ENCODE measurements at regions not wholly inside any gene's neighbourhood (a gene's known extent, or its start where the extent isn't known, plus 50 kb on each side); places are given as distances from the start of the nearest gene placed in this dataset.

- no peak for DNase-seq
- H3K9me3 ChIP-seq (ENCODE audit: control insufficient read depth, low read length, poor library complexity, severe bottlenecking), result no peaks in the 10 kb centered on the region
- H3K27ac Mint-ChIP-seq, result no peak overlapping the region
- H3K27me3 Mint-ChIP-seq, result no peaks in the 10 kb centered on the region
- no peaks in the 10 kb centered on the region for H3K36me3 Mint-ChIP-seq (ENCODE audit: low read depth)
- no peaks in the 10 kb centered on the region for H3K4me1 Mint-ChIP-seq
- ATAC-seq, result no peak
- no peak overlapping the region for H3K4me3 Mint-ChIP-seq
Observed at GRCh38 chr6:14966906-14967711, 278.8 kb upstream of the JARID2 start.

DNA sequence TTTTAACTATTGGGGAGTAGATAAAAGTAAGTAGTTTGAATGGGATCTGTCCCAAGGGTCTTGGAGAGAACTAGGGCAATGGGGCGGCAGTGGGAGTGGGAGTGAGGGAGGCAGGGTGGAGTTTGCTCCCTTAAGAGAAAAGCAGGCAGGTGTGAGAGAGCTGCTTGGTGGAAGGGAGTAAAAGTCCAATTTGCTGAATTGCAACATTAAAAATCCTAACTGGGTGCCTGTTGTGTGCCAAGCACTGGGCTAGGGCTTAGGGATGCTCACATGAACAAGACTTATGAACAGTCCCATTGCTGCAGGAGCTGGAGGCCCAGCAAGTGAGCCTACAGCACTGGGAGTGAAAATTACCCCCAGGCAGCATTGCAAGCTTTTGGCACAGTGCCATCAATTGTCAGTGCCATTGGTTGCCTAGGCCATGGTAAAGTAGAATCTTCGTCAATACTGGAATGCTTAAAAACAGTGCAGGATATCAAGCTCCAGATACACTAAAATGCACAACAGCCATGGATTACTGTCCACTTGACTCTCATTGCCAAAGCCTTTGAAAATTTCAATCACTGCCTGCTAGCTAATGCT lies 277.7 kb upstream of the JARID2 start:
- H3K9me3 ChIP-seq (ENCODE audit: control insufficient read depth, low read length, poor library complexity, severe bottlenecking), result no peaks in the 10 kb centered on the region
- ATAC-seq, result no peak
- H3K36me3 Mint-ChIP-seq (ENCODE audit: low read depth), result no peaks in the 10 kb centered on the region
- no peaks in the 10 kb centered on the region for H3K4me1 Mint-ChIP-seq
- no peak for DNase-seq
- H3K27me3 Mint-ChIP-seq, result no peaks in the 10 kb centered on the region
- H3K4me3 Mint-ChIP-seq, result no peak overlapping the region
- no peak overlapping the region for H3K27ac Mint-ChIP-seq

DNA sequence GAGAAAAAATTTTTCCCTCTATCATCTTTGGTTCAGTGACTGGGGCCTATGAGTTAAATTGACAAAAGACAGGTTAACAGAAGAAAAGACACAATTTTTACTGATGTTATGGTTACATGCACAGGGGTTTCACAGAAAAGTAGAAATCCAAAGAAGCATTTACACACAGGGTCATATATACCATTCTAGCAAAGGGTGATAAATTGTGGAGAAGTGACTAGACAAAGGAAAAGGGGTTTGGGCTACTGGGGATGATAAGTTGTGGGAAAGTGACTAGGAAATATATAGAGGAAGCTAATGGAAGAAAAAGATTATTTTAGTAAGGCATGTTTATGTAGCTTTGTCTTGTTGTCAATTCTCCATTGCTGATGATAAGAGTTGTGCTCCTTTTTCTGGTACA lies 276.7 kb upstream of the JARID2 start:
- Mint-ChIP-seq H3K27ac (no peak overlapping the region), H3K4me1 (no peaks in the 10 kb centered on the region), H3K36me3 (ENCODE audit: low read depth) (no peaks in the 10 kb centered on the region), H3K27me3 (no peaks in the 10 kb centered on the region), H3K4me3 (no peak overlapping the region)
- no peak for DNase-seq
- ATAC-seq, result no peak
- no peaks in the 10 kb centered on the region for H3K9me3 ChIP-seq (ENCODE audit: control insufficient read depth, low read length, poor library complexity, severe bottlenecking)

DNA sequence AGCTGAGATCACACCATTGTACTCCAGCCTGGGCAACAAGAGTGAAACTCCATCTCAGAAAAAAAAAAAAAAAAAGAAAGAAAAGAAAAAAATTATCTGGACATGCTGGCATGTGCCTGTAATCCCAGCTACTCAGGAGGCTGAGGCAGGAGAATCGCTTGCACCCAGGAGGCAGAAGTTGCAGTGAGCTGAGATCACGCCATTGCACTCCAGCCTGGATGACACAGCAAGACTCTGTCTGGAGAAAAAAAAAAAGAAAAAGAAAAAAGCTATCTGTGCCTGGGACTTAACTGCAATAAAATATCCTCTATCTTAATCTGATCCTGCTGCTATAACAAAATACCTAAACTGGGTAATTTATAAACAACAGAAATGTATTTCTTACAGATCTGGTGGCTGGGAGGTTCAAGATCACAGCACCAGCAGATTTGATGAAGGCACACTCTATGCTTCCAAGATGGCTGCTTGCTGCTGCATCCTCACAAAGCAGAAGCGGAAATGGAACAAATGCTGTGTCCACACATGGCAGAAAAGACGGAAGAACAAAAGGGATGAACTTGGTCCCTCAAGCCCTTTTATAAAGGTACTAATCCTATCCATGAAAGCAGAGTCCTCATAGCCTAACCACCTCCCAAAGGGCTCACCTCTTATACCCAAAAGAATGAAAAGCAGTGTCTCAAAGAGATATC lies 273.3 kb upstream of the JARID2 start:
- H3K9me3 ChIP-seq (ENCODE audit: control insufficient read depth, low read length, poor library complexity, severe bottlenecking), result no peaks in the 10 kb centered on the region
- Mint-ChIP-seq H3K27me3 (no peaks in the 10 kb centered on the region), H3K27ac (no peak overlapping the region), H3K4me1 (no peaks in the 10 kb centered on the region), H3K4me3 (no peak overlapping the region), H3K36me3 (ENCODE audit: low read depth) (no peaks in the 10 kb centered on the region)
- no peak for DNase-seq
- no peak for ATAC-seq

- ATAC-seq (no peak), DNase-seq (no peak)
- no peaks in the 10 kb centered on the region for H3K27me3 Mint-ChIP-seq
- H3K4me1 Mint-ChIP-seq, result no peaks in the 10 kb centered on the region
- no peak overlapping the region for H3K4me3 Mint-ChIP-seq
- H3K36me3 Mint-ChIP-seq (ENCODE audit: low read depth), result no peaks in the 10 kb centered on the region
- no peaks in the 10 kb centered on the region for H3K9me3 ChIP-seq (ENCODE audit: control insufficient read depth, low read length, poor library complexity, severe bottlenecking)
- no peak overlapping the region for H3K27ac Mint-ChIP-seq
Observed at GRCh38 chr6:14974372-14974771, 271.5 kb upstream of the JARID2 start.

- H3K27me3 Mint-ChIP-seq, result no peaks in the 10 kb centered on the region
- peaks cover 2% of the 10 kb centered on the region for H3K36me3 Mint-ChIP-seq (ENCODE audit: low read depth)
- no peak for DNase-seq
- H3K27ac Mint-ChIP-seq, result no peak overlapping the region
- peaks cover 3% of the 10 kb centered on the region for H3K4me1 Mint-ChIP-seq
- H3K4me3 Mint-ChIP-seq, result no peak overlapping the region
- H3K9me3 ChIP-seq (ENCODE audit: control insufficient read depth, low read length, poor library complexity, severe bottlenecking), result no peaks in the 10 kb centered on the region
- ATAC-seq, result no peak
Observed at GRCh38 chr6:14974792-14975470, 270.9 kb upstream of the JARID2 start.

- ATAC-seq (no peak), DNase-seq (no peak)
- no peaks in the 10 kb centered on the region for H3K9me3 ChIP-seq (ENCODE audit: control insufficient read depth, low read length, poor library complexity, severe bottlenecking)
- Mint-ChIP-seq H3K4me3 (no peak overlapping the region), H3K27ac (no peak overlapping the region), H3K36me3 (ENCODE audit: low read depth) (peaks cover 2% of the 10 kb centered on the region), H3K27me3 (no peaks in the 10 kb centered on the region), H3K4me1 (peaks cover 3% of the 10 kb centered on the region)
Observed at GRCh38 chr6:14975471-14975817, 270.4 kb upstream of the JARID2 start.

GRCh38 chr6:14977747-14978382 lies 268.0 kb upstream of the JARID2 start:
- DNase-seq, result no peak
- no peak for ATAC-seq
- peaks cover 9% of the 10 kb centered on the region for H3K27me3 Mint-ChIP-seq
- H3K27ac Mint-ChIP-seq, result no peak overlapping the region
- peaks cover 3% of the 10 kb centered on the region for H3K4me1 Mint-ChIP-seq
- H3K4me3 Mint-ChIP-seq, result no peak overlapping the region
- H3K9me3 ChIP-seq (ENCODE audit: control insufficient read depth, low read length, poor library complexity, severe bottlenecking), result no peaks in the 10 kb centered on the region
- H3K36me3 Mint-ChIP-seq (ENCODE audit: low read depth), result peaks cover 4% of the 10 kb centered on the region

GRCh38 chr6:14981960-14982359 lies 263.9 kb upstream of the JARID2 start:
- peaks cover 4% of the 10 kb centered on the region for H3K36me3 Mint-ChIP-seq (ENCODE audit: low read depth)
- H3K4me1 Mint-ChIP-seq, result peaks cover 3% of the 10 kb centered on the region
- no peak overlapping the region for H3K4me3 Mint-ChIP-seq
- no peak overlapping the region for H3K27ac Mint-ChIP-seq
- H3K27me3 Mint-ChIP-seq, result peaks cover 33% of the 10 kb centered on the region
- ATAC-seq (no peak), DNase-seq (no peak)
- no peaks in the 10 kb centered on the region for H3K9me3 ChIP-seq (ENCODE audit: control insufficient read depth, low read length, poor library complexity, severe bottlenecking)

DNA sequence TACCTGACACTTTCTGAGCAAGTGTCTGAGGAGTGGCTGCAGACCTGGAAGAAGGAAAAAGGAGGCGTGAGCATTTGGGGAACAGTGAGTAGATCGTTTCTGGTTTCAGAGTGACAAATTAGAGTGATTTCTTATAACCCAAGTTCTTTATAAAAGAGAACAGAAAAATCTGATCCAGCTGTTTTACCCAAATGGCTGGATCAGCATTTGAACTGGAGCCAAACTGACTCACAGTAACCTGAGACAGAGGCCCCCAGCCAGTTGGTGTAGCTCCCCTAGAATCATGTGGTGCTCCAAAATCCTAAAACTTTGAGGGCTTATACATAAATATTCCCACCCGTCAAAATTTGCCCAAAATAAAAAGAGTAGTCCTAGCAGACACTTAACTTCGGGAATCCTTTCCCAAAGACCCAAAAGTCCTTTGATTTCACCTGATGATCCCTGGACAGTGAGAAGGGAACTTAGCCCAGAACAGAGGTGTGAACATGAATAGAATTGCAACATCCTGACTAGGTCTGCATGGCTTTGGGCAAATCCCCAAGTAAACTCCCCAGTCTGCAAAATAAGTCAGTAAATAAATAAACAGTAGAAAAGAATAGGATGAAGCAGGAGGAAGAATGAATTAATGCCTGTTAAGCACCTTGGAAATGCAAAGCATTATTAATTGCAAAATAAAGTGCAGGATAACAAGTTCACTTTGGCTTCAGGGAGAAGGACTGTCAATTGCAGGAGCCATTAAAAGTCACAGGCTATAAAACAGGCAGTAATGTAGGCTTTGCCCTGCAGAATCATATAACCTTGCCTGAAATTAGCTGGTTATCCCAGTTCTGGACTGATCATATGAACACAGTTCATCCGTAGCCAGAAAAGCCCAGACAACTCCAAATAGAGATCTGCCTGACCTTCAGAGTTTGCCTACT lies 262.0 kb upstream of the JARID2 start:
- ATAC-seq (no peak), DNase-seq (no peak)
- peaks cover 6% of the 10 kb centered on the region for H3K36me3 Mint-ChIP-seq (ENCODE audit: low read depth)
- no peak overlapping the region for H3K27ac Mint-ChIP-seq
- no peak overlapping the region for H3K4me3 Mint-ChIP-seq
- H3K27me3 Mint-ChIP-seq, result peaks cover 38% of the 10 kb centered on the region
- H3K9me3 ChIP-seq (ENCODE audit: control insufficient read depth, low read length, poor library complexity, severe bottlenecking), result no peaks in the 10 kb centered on the region
- H3K4me1 Mint-ChIP-seq, result peaks cover 3% of the 10 kb centered on the region

DNA sequence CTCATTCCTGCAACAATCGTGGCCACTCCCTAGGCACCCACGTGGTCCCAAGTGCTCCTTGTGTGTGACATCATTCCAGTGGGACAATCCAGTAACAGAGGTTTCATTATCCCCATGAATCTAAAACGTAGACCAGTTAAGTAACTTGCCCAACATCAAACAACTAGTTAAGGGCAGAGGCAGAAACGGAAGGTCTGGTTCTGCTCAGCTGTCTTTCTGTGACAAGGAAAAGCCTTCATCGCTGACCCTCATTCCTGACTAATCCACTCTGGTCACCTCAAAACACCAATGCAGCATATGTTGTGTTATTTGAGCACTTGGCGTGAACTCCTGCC lies 261.4 kb upstream of the JARID2 start:
- ATAC-seq (no peak), DNase-seq (no peak)
- no peak overlapping the region for H3K27ac Mint-ChIP-seq
- H3K4me1 Mint-ChIP-seq, result peaks cover 3% of the 10 kb centered on the region
- peaks cover 6% of the 10 kb centered on the region for H3K36me3 Mint-ChIP-seq (ENCODE audit: low read depth)
- H3K4me3 Mint-ChIP-seq, result no peak overlapping the region
- H3K9me3 ChIP-seq (ENCODE audit: control insufficient read depth, low read length, poor library complexity, severe bottlenecking), result no peaks in the 10 kb centered on the region
- peaks cover 38% of the 10 kb centered on the region for H3K27me3 Mint-ChIP-seq

DNA sequence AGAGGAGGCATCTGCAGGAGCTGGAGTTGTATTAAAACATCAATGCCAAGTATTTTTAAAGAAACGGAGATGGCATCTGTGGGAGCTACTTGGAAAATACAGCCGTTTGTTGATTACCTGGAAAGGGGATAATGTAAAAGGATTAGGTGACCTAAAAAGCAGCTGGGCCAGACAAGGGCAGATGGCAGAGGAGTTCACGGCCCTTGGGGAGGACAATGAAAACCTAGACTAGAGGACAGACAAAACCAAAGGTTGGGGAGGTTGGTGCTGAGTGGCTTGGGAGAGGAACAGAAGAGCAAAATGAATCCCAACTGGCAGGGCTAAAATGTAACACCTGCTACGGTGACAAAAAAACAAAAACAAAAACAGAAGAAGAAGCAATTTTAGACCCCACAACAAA lies 260.5 kb upstream of the JARID2 start:
- peaks cover 38% of the 10 kb centered on the region for H3K27me3 Mint-ChIP-seq
- H3K27ac Mint-ChIP-seq, result no peak overlapping the region
- no peak overlapping the region for H3K4me3 Mint-ChIP-seq
- H3K36me3 Mint-ChIP-seq (ENCODE audit: low read depth), result peaks cover 4% of the 10 kb centered on the region
- no peak for ATAC-seq
- no peaks in the 10 kb centered on the region for H3K4me1 Mint-ChIP-seq
- H3K9me3 ChIP-seq (ENCODE audit: control insufficient read depth, low read length, poor library complexity, severe bottlenecking), result no peaks in the 10 kb centered on the region
- no peak for DNase-seq
